AG04450 (cell line): ENCODE measurements at regions not wholly inside any gene's neighbourhood (a gene's known extent, or its start where the extent isn't known, plus 50 kb on each side); places are given as distances from the start of the nearest gene placed in this dataset.

Source experiments
- CTCF ChIA-PET: fragments of 300-600, 350-600 bp; formaldehyde crosslinking; extraction: SDS; loops from one replicate; lab custom pipeline; 2022; ENCODE audit warnings: antibody characterized with exemption, inconsistent platforms; lab: Charles Lee
- POLR2A ChIA-PET: fragments of 350-600 bp; formaldehyde crosslinking; extraction: SDS; loops from one replicate; lab custom pipeline; 2021; ENCODE audit warnings: antibody characterized with exemption, inconsistent platforms; lab: Yijun Ruan, JAX
- DNase-seq: peaks from one replicate; pipeline ENCODE4 v3.0.0-alpha.2; 2011; ENCODE audit warnings: low read depth, low spot score
- H3K27ac ChIP-seq: one replicate; pipeline ENCODE4 v1.5.1; 2012; ENCODE audit warnings: low read depth, low read length, control low read depth
- H3K27me3 ChIP-seq: one replicate; pipeline ENCODE4 v1.6.0; 2012; ENCODE audit warnings: low read length; ENCODE audit not compliant: control insufficient read depth, insufficient read depth
- H3K4me3 ChIP-seq: 2 replicates; pipeline ENCODE4 v1.5.1; 2011; ENCODE audit warnings: mild to moderate bottlenecking, low read depth, low read length, control low read depth
- H3K9me3 ChIP-seq: 2 replicates; pipeline ENCODE4 v1.5.1; 2012; ENCODE audit warnings: low read length; ENCODE audit not compliant: control insufficient read depth, insufficient read depth
- CTCF ChIP-seq: IDR thresholded peaks from 2 replicates; pipeline ENCODE4 v1.5.1; 2011; ENCODE audit warnings: low read depth, low read length, control low read depth, inconsistent platforms

GRCh38 chr2:57453945-57454344 is 592.7 kb upstream of the VRK2 start:
- Histone ChIP-seq H3K9me3 (peaks cover 3% of the 10 kb centered on the region; the same call in 1 of the 2 replicates), H3K4me3 (no peak overlapping the region), H3K27ac (no peak overlapping the region), H3K27me3 (no peaks in the 10 kb centered on the region)
- no peak for TF ChIP-seq CTCF
- no peak for DNase-seq
- POLR2A ChIA-PET = no interaction called here
- CTCF ChIA-PET = no interaction called here

GRCh38 chr2:57460396-57461276 is 586.0 kb upstream of the VRK2 start:
- ChIA-PET POLR2A (no interaction called here), CTCF (no interaction called here)
- Histone ChIP-seq H3K27me3 (no peaks in the 10 kb centered on the region), H3K4me3 (no peak overlapping the region), H3K9me3 (peaks cover 4% of the 10 kb centered on the region; the same call in 1 of the 2 replicates), H3K27ac (no peak overlapping the region)
- DNase-seq = no peak
- no peak for TF ChIP-seq CTCF

- CTCF ChIA-PET = no interaction called here
- POLR2A ChIA-PET = no interaction called here
These were observed 585.0 kb upstream of the VRK2 start for GRCh38 chr2:57461624-57462023.

GRCh38 chr2:57465067-57465466 is 581.5 kb upstream of the VRK2 start:
- ChIA-PET POLR2A (no interaction called here), CTCF (no interaction called here)
- TF ChIP-seq CTCF = no peak
- Histone ChIP-seq H3K4me3 (no peak overlapping the region), H3K27me3 (no peaks in the 10 kb centered on the region), H3K9me3 (peaks cover 4% of the 10 kb centered on the region; the same call in 1 of the 2 replicates), H3K27ac (no peak overlapping the region)
- DNase-seq = no peak

More at GRCh38 chr2:57461624-57462023, 585.0 kb upstream of the VRK2 start:
- Histone ChIP-seq H3K27ac (no peak overlapping the region), H3K9me3 (peaks cover 4% of the 10 kb centered on the region; the same call in 1 of the 2 replicates), H3K4me3 (no peak overlapping the region), H3K27me3 (no peaks in the 10 kb centered on the region)
- no peak for TF ChIP-seq CTCF
- DNase-seq = no peak

- peaks cover 4% of the 10 kb centered on the region; the same call in 1 of the 2 replicates for H3K9me3 ChIP-seq
- ChIA-PET POLR2A (no interaction called here), CTCF (interaction anchor here (0.6 kb wide), 1 partner anchor 343 kb away, joined by 3 read pairs; no protein-coding TSS in a partner anchor)
- H3K4me3 ChIP-seq = no peak overlapping the region
- TF ChIP-seq CTCF = no peak
- H3K27ac ChIP-seq = no peak overlapping the region
- H3K27me3 ChIP-seq = no peaks in the 10 kb centered on the region
- DNase-seq = no peak
These were observed 580.6 kb upstream of the VRK2 start for GRCh38 chr2:57465967-57466366.
